Panc1 (cell line): ENCODE measurements at regions not wholly inside any gene's neighbourhood (a gene's known extent, or its start where the extent isn't known, plus 50 kb on each side); places are given as distances from the start of the nearest gene placed in this dataset.

ENCODE experiments used
- POLR2AphosphoS5 ChIP-seq: IDR thresholded peaks from 2 replicates; pipeline ENCODE4 v1.6.1; 2012; ENCODE audit warnings: mild to moderate bottlenecking, low read depth, low read length, moderate library complexity
- SIN3A ChIP-seq: IDR thresholded peaks from 2 replicates; pipeline ENCODE4 v1.6.1; 2012; ENCODE audit warnings: low read depth, mild to moderate bottlenecking, low read length, moderate library complexity, borderline replicate concordance; ENCODE audit not compliant: insufficient read depth
- TCF7L2 ChIP-seq: IDR thresholded peaks from 2 replicates; pipeline ENCODE4 v1.6.1; 2011; ENCODE audit warnings: mild to moderate bottlenecking, low read depth, low read length, inconsistent platforms
- TF ChIP-seq, protein P1 (sequence below): fragments of 450-650 bp; IDR thresholded peaks from 2 replicates; pipeline ENCODE4 v1.5.1; 2017; ENCODE audit warnings: mild to moderate bottlenecking

DNA sequence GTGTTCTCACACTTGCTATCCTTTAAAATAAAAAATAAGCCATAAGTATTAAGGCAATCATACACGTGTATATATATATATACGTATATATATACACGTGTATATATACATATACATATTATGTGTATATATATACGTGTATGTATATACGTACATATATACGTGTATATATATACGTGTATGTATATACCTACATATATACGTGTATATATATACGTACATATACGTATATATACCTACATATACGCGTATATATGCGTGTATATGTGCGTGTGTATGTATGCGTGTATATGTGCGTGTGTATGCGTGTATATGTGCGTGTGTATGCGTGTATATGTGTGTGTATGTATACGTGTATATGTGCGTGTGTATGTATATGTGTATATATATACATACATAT is 477.3 kb upstream of the ARRDC4 start:
- TF ChIP-seq, protein P1, sequence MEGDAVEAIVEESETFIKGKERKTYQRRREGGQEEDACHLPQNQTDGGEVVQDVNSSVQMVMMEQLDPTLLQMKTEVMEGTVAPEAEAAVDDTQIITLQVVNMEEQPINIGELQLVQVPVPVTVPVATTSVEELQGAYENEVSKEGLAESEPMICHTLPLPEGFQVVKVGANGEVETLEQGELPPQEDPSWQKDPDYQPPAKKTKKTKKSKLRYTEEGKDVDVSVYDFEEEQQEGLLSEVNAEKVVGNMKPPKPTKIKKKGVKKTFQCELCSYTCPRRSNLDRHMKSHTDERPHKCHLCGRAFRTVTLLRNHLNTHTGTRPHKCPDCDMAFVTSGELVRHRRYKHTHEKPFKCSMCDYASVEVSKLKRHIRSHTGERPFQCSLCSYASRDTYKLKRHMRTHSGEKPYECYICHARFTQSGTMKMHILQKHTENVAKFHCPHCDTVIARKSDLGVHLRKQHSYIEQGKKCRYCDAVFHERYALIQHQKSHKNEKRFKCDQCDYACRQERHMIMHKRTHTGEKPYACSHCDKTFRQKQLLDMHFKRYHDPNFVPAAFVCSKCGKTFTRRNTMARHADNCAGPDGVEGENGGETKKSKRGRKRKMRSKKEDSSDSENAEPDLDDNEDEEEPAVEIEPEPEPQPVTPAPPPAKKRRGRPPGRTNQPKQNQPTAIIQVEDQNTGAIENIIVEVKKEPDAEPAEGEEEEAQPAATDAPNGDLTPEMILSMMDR = no peak
- TF ChIP-seq POLR2AphosphoS5 = no peak
- TF ChIP-seq SIN3A = no peak
- TF ChIP-seq TCF7L2 = no peak
